Stimulated activated CD4-positive, alpha-beta T cell treated with anti-CD3 and anti-CD28 coated beads, TNF-alpha, amount 100 ng/mL, for 48 hours (primary cell): ENCODE measurements at regions not wholly inside any gene's neighbourhood (a gene's known extent, or its start where the extent isn't known, plus 50 kb on each side); places are given as distances from the start of the nearest gene placed in this dataset.
"Not testable (repeated sequence)": the region's sequence is repeated elsewhere in the genome, so short reads cannot be mapped to it uniquely, and the experiment has no call there.

ENCODE experiments used
- DNase-seq, 3 donors: peaks; one replicate each; pipeline ENCODE4 v3.0.0-alpha.2; 2020; ENCODE audit warnings: low read depth in 3 of 3

DNA sequence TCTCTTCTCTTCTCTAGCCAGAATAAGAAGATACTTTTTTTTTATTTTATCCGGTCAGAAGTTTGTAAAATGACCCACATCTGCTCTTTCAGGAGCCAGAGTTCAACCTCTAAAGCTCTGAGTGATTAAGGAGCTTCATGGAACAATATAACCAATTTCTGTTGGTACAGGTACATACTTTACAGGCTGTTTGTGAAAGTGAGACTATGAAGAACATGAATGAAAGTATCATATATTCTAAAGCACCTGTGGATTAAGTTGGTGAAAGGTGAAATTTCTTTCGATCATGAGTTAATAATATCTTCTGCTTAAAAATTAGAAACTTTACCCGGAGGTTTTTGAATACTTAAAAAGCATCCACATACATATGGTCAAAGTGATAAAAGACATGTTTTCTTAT lies 65.2 kb downstream of the DMRT2 start:
- DNase-seq = no peak

DNA sequence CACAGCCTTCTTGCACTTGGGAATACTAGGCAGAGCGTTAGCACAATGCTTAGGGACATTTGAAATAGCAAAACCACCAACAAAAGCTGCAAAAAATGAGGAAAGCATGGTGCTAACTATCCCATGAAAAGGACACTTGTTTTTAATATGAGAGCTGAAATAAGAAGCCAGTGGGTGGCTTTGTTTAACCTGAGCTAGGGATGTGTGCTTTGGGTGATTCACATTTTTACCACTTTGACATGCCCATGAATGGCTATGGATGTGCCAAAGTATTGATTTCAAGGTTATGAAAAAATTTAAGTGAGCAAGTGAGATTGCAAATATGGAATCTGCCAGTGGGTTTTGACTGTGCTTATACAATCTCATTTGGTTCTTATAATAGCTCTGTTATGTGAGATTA lies 67.3 kb downstream of the DMRT2 start:
- DNase-seq = no peak

DNA sequence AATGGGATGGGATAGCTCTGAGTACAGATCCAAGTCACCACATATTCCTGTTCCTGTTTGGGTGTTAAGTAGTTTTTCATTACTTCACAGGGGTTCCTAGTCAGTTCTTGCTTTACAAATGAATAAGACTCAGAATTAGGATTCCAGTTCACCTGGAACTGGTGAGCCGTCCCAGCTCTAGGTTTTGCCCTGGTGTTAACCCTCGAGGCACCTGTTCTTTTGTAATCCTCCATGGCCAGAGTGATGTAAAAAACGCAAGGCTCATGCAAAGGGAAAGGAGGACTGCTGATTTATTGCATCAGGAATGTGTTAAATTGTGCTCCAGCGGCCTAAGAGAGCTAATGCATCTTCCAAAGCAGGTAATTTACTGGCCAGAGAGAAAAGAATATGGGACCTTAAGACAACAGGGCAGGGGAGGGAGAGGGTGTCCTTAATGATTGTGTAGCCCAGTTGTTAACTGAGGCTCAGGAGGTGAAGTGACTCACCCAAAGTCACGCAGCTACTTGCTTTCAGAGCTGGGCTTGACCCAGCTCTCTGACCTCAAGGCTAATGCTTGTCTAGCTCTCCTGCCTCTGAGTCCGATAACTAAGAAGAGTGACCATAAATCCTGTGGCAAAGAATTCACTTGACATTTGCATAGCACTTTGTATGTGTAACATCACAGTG lies 70.5 kb downstream of the DMRT2 start:
- no peak for DNase-seq

DNA sequence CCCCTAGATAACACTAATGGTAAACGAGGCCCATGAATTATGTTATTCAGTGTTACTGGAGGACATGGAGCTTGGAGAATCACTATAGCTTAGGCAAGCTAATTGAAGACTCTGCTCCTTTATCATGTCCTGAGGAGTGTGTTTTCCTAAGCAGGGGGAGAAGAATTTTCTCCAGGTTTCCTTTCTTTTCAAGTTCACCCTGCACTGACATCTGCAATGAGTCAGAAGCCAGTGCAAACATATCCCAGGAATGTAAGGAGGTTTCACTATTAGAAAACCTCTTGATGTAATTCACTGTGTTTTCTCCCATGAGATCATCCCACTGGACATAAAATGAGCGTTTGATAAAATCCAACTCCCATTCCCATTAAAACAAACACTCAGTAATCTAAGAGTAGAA lies 75.6 kb downstream of the DMRT2 start:
- no peak for DNase-seq

DNA sequence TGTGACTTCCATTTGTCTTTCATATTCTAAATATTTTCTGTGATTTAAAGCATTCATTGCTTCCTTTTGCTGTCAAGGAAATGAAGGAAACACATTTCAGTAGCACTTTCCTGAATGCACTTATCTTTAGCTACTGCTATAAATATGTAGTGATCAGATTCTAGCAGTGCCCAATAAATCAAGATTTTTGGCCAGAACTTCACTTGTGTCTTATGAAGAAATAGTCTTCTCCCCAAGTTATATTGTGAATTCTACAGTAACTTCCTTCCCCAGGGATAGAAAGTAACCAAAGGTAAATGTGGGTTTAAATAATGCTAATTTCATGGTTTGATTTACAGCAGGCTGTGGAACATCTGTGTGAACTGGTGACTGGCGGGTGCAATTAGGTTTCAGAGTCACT lies 77.9 kb downstream of the DMRT2 start:
- DNase-seq = no peak

DNA sequence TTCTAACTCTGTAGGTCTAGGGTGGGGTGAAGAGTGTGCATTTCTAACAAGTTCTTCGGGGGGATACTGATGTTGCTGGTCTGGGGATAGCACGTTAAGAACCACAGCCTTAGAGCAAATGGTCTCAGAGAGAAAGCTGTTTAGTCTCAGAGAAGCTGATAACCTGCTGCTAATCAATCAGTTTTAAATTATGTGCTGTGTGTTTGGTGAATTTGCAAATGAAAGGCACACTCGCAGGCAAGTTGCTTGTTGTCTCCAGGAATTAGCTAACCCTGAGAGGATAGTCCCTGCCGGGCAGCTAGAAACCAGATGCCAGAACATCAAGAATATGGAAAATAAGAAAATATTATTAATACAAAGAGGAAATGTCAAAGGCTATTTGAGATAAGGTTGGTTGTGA lies 79.2 kb downstream of the DMRT2 start:
- no peak for DNase-seq

DNA sequence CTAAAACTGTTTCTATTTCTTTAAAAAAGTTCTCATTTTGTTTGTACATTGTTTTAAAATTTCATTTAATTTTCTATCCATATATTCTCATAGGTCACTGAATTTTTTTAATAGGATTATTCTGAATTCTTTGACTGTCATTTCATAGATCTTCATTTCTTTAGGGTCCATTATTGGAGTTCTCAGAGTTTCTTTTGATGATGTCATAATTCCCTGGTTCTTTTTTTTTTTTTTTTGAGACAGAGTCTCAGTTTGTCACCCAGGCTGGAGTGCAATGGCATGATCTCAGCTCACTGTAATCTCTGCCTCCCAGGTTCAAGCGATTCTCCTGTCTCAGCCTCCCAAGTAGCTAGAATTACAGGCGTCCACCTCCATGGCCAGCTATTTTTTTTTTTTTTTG lies 89.9 kb downstream of the DMRT2 start:
- no peak for DNase-seq

DNA sequence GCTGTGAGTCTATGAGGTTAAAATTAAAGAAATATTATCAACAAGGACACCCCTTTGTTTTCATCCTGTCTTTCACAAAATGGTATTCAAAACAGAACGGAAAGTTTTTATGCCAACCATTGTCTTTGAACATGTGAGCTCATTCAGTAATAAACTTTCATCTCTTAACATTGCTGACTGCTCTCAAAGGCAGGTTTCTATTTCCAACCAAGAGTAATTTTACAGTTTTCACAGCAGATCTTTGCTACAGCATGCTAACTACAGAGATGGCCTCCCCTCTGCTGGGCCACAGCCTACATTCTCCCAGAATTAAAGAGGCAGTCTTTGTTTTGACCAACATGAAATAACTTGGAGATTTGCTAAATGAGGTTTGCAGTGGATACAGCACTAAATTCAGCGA lies 101.5 kb downstream of the DMRT2 start:
- DNase-seq = no peak

DNA sequence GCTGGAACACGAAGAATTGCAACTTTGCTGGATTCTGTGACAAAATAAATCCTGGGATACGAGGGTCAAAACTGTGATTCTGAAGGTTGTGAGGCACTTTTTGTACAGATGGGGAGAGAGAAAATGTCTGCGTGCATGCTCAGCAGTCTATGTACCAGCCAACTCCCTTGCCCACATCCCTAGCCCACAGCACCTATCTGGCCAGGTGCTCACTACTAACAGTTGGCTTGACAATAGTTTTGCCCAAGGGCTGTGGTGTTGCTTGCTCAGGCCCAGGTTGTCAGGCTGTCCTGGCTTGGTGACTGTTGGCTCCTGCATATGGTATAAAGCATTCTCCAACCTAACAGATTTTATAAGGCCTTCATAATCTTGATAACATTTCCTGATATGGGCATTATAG lies 102.0 kb downstream of the DMRT2 start:
- DNase-seq = no peak

DNA sequence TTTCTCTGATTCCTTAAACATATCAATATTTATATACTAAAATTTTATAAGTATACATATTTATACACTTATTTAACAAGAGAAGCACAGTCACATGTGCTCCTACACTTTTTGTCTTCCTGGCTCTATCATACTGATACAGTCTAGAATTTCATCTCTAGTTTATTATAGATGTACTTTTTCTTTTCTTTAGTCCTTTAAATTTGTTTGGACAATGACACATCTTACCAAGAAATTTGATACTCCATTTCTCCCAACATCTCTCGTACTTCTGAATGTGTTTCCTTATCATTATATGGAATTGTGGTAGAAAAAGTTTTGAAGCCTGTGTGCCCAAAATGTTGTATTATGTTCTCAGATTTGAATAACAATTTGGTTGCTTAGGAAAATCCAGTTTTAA lies 104.6 kb downstream of the DMRT2 start:
- no peak for DNase-seq

DNA sequence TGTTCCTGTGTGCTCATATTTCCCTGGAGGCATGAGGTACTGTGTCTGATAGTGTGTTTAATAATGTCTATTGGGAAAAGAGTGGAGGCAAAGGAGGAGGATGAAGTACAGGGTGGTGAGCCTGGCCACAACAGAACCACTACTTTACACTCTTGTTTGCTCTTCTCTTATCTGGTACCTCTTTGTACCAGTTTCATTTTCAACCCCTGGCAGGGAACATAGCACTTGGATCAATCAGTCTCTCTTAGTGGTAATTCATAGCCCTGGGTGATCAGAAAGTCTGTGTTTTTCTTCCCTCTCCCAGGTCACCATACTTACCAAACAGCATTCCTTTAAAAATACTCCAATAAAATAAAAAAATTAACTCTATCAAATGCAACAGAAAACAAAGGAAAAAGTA lies 105.4 kb downstream of the DMRT2 start:
- DNase-seq = no peak

DNA sequence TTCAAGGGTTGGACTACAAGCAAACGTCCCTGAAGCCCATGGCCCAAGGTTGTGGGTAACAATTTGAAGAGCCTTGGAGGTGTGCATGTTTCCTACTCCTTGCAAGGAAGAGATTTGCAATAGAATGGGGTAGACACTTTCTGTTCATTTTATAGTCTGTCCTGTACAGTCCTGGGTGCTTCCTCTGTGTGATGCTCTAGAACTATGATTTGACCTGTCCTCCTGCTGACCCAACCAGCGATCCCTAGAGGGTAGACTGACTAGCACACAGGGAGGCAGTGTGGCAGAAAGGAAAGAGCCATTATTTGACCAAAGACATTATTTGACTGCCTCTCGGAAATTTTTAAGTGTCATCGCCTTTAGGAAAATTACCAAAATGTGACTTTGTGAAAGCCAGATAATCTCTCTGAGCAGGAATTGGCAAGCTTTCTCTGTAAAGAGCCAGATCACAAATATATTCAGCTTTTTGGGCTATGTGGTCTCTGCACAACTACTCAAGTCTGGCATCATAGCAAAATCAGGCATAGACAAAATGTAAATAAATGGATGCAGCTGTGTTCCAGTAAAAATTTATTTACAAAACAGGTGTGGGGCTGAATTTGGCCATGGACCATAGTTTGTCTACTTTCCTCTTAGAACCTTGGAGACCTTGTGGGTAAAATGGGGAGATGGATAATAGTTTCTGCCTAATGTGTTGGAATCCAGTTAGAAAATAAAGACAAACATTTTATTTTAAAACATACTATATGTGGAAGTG lies 106.8 kb downstream of the DMRT2 start:
- no peak for DNase-seq

DNA sequence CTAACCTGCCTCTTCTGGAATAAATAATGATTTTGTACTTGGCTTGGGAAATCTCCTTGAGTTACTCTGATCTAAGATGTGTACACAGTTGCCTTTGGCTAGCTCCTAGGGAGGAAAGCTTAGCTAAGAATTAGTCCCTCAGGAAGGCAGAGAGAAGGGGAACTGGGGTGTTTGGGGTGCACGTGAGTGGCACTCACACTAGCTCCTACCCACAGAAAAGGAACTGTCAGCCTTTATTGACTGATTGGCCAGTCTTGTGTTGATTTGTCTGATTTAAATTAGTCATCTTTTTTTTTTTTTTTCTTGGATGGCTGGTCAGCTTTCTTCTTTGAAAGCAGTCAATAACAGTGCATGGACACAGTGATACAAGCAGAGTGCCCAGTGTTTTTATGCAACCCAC lies 107.7 kb downstream of the DMRT2 start:
- no peak for DNase-seq

DNA sequence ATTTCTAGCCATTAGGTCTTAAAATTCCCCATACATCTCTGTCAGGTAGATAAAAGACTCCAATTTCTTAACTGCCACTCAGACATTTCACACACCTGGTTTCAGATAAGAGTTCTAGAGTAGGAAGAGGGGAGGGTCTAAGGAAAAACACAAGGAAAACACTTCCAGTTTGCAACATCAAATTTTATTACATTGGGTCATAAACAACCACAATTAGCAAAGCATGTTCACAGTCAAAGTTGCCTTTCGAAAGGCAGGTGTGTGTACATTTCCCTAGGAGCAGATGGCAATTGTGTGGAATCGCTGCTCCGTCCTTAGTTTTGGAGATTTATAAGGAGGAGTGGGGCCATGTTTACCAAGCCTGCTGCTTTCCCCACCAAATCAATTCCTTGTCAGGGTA lies 120.8 kb downstream of the DMRT2 start:
- DNase-seq = no peak

DNA sequence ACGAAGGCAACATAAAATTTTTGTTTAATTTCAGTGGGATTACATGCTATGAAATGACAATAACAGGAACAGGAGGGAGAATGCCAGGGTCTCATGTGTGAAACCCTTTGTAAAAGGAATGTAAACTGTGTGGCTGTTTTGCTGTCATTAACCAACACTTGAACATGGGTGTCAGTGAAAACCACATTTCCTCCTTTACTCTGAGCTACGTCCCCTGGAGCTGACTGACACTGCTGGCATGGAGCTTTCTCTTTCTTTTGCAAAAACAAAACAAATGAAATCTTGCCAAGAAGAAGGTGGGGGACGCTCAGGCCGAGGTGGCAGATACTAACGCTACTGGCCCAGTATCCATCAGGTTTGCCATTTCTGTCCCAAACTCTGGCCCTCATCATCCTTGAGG lies 121.4 kb downstream of the DMRT2 start:
- DNase-seq = no peak

DNA sequence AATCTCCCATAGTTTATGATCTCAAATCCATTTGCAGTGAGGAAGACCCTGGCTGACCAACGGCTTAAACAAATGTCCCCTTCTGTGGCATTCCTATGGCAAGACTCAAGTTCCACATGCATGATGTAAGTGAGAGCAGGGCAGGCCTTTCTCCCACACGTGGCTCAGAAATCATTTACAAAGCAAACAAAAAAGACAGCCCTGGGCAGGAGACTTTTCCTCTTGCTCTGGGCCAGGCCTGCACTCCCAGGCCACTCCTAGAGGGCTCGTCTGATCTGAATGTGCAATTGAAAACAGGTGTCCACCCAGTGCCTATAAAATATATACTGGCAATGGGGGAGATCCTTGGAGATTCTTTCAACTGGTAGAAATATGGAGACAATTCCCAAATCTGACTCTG lies 123.1 kb downstream of the DMRT2 start:
- no peak for DNase-seq

DNA sequence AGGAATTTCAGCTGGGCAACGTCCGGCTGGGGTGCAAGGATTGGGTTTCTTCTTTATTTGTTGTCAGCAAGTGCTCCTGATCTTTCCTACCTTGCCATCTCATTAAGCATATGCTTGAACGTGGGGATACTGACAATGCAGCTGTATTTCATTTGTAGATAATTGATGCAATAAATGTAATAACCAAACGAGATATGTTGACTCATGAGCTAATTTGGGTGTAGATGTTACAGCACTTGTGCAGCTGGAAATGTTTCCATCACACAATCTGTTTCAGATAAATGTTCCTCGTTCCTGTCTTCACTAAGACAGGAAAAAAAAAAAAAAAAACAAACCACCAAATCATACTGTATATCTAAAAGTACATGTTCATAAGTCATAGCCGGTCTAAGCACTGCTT lies 123.8 kb downstream of the DMRT2 start:
- no peak for DNase-seq

DNA sequence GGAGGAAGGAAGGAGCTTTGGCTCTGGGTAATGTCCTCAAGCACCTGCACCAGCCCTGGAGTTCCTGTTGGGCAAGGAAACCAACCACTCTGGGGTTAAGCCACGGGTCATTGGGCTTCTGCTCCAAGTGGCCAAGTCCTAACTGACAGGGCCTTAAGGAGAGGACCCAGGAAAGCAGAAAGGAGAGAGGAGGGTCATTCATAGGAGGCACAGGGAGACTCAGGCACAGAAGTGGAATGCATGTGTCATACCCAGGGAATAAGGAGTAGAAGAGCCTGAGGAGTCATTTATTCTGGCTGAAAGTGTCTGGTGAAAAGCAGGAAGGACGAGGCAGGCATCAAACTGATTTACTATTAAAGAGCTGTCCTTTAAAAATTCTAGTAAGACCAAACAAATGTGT lies 129.2 kb downstream of the DMRT2 start:
- no peak for DNase-seq

DNA sequence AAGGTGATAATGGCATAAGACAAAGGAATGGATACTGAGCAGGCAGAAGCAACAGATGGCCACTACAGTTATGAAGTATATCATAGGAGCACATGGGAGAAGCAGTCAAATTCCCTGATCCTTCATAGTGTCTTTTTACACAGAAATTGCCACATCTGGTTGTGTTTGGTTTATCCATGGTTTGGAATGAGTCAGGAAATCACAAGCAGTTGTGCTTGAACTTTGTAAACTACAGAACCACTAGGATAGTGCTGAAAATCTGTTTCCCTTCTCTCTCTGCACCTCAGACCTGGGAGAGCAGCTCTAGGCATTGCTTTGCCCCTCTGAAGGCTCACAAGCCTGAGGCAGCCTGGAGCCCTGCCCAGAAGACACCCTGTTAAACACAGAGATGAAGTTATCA lies 134.0 kb downstream of the DMRT2 start:
- no peak for DNase-seq

DNA sequence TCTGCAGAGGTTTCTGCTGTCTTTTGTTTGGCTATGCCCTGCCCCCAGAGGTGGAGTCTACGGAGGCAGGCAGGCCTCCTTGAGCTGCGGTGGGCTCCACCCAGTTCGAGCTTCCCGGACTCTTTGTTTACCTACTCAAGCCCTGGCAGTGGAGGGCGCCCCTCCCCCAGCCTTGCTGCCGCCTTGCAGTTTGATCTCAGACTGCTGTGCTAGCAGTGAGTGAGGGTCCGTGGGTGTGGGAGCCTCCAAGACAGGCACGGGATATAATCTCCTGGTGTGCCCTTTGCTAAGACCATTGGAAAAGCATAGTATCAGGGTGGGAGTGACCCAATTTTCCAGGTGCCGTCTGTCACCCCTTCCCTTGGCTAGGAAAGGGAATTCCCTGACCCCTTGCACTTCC lies 137.0 kb downstream of the DMRT2 start:
- not testable (repeated sequence) for DNase-seq

DNA sequence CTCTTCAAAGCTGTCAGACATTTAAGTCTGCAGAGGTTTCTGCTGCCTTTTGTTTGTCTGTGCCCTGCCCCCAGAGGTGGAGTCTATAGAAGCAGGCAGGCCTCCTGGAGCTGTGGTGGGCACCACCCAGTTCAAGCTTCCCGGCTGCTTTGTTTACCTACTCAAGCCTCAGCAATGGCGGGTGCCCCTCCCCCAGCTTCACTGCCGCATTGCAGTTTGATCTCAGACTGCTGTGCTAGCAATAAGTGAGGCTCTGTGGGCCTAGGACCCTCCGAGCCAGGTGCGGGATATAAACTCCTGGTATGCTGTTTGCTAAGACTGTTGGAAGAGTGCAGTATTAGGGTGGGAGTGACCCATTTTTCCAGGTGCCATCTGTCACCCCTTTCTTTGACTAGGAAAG lies 145.5 kb downstream of the DMRT2 start:
- DNase-seq = not testable (repeated sequence)

DNA sequence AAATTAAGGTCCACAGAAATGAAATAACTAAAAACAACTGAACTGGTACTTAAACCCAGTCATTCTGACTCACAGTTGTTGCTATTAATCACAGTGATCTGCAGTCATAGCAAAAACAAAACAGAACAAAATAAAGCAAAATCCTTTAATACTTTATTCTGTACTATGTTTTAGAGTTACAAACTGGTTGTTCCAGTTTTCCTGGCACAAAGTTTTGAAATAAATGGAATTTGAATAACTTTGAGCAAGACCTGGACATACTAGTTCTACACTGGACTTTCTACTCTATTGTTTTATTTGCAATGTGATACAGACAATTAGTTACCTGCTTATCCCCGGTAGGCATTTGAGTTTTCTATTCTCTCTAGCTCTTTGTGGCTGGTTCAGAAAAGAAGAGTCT lies 147.9 kb downstream of the DMRT2 start:
- DNase-seq = no peak

DNA sequence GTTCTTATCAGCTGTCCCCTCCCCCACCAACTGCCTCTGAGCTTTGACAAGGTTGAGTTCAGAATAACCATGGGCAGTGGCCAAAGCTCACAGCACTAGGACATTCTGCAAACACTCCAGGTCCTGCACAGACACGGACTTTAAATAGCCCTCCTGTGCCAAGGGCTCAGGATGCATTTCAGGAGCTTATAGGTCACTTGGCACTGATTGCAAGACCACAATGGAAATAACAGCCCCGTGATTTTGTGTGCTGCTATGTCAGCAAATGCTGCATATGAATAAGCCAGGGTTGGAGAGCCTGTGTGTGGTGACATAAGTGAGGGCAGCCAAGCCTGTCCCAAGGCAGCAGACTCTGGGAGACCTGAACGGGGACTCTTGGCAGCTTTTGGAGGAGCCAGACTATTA lies 150.7 kb downstream of the DMRT2 start:
- no peak for DNase-seq

DNA sequence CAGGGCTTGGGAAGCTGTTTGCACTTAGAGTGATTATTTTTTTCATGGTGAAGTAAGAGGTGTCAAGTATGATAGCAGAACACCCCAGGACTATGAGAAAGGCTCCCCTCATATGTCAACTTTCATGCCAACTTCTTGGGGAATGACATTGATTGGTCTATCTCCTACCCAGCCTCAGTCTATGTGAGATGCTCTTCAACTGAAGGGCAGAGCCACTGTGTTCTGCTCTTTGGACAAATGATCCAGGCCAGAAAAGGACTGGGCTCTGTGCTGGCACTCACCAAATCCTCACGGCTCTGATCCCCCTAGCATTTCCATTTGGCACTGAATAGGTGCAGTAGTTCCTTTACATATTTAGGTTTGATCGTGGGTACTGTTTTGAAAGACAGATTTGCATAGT lies 151.1 kb downstream of the DMRT2 start:
- DNase-seq = no peak
